K562 (cell line): ENCODE measurements at regions not wholly inside any gene's neighbourhood (a gene's known extent, or its start where the extent isn't known, plus 50 kb on each side); places are given as distances from the start of the nearest gene placed in this dataset.

Experiments
- CBX3 ChIP-seq, 2 experiments: IDR thresholded peaks; 1 replicate in 1 of 2; 2 replicates in 1 of 2; pipeline ENCODE4 v1.6.1; 2012; ENCODE audit warnings: inconsistent platforms in 2 of 2, low read length in 2 of 2, borderline replicate concordance in 1 of 2, control low read depth in 1 of 2
- DIDO1 ChIP-seq: fragments of 450-650 bp; IDR thresholded peaks from 2 replicates; pipeline ENCODE4 v1.6.1; 2016; ENCODE audit warnings: low read depth, missing biosample characterization, missing genetic modification characterization
- HMG20A ChIP-seq: fragments of 450-650 bp; formaldehyde crosslinking; conservative IDR thresholded peaks from 2 replicates; pipeline ENCODE4 v1.4.0; 2020; ENCODE audit warnings: mild to moderate bottlenecking, mixed read lengths
- LEF1 ChIP-seq: fragments of 450-650 bp; IDR thresholded peaks from 2 replicates; pipeline ENCODE4 v1.6.1; 2016; ENCODE audit warnings: mild to moderate bottlenecking
- NR2F6 ChIP-seq: fragments of 450-650 bp; formaldehyde crosslinking; IDR thresholded peaks from 2 replicates; pipeline ENCODE4 v1.4.0; 2020; ENCODE audit warnings: mild to moderate bottlenecking
- RNF2 ChIP-seq: sonication (generic); IDR thresholded peaks from 2 replicates; pipeline ENCODE4 v1.6.1; 2016
- ZNF311 ChIP-seq: fragments of 250-450 bp; sonication (Bioruptor Pico); IDR thresholded peaks from 2 replicates; pipeline ENCODE4 v1.4.0; 2020; ENCODE audit warnings: mild to moderate bottlenecking, moderate library complexity
- ZNF431 ChIP-seq: sonication (generic); formaldehyde crosslinking; IDR thresholded peaks from 2 replicates; pipeline ENCODE4 v1.8.0; 2022; ENCODE audit warnings: mild to moderate bottlenecking, missing genetic modification reagents
- TF ChIP-seq, protein P1 (sequence below): fragments of 250-450 bp; sonication (Bioruptor Pico); IDR thresholded peaks from 2 replicates; pipeline ENCODE4 v1.4.0; 2020; ENCODE audit warnings: mild to moderate bottlenecking, moderate library complexity
- TF ChIP-seq, protein P2 (sequence below): sonication (generic); formaldehyde crosslinking; IDR thresholded peaks from 2 replicates; pipeline ENCODE4 v1.8.1; 2023; ENCODE audit warnings: mild to moderate bottlenecking, missing genetic modification reagents
- TF ChIP-seq, protein P3 (sequence below), 2 experiments: fragments of 450-650 bp; IDR thresholded peaks; 2 replicates each; pipeline ENCODE4 v1.6.1; 2018; ENCODE audit warnings: mild to moderate bottlenecking in 2 of 2, low read depth in 1 of 2; ENCODE audit not compliant: partially characterized antibody in 2 of 2

DNA sequence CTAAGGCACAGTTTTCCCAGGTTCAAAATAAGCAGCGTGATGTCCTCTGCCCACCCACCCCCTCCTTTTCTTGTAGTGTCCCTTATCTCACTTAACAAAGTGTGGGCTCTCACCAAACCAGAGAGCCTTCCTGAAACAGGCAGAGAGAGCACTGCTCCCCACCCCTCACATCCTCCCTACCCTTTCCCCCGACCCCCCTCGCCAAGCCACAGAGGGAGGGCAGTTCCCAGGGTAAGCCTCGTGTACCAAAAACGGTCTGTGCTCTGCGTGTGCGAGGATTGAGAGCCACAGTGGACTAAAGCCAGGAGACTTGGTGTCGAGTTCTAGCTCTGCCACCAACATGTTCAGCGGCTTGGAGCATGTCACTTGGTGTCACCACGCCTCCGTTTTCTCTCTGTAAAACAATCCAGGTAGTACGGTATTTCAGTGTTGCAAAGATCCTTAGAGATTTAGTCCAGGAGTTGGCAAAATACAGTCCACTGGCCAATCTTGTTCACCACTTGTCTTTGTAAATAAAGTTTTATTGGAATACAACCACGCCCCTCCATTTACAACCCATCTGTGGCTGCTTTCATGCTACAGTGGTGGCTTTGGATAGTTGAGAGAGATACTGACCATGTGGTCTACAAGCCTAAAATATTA lies 249.9 kb downstream of the OPA1 start (continued):
- TF ChIP-seq, protein P1, sequence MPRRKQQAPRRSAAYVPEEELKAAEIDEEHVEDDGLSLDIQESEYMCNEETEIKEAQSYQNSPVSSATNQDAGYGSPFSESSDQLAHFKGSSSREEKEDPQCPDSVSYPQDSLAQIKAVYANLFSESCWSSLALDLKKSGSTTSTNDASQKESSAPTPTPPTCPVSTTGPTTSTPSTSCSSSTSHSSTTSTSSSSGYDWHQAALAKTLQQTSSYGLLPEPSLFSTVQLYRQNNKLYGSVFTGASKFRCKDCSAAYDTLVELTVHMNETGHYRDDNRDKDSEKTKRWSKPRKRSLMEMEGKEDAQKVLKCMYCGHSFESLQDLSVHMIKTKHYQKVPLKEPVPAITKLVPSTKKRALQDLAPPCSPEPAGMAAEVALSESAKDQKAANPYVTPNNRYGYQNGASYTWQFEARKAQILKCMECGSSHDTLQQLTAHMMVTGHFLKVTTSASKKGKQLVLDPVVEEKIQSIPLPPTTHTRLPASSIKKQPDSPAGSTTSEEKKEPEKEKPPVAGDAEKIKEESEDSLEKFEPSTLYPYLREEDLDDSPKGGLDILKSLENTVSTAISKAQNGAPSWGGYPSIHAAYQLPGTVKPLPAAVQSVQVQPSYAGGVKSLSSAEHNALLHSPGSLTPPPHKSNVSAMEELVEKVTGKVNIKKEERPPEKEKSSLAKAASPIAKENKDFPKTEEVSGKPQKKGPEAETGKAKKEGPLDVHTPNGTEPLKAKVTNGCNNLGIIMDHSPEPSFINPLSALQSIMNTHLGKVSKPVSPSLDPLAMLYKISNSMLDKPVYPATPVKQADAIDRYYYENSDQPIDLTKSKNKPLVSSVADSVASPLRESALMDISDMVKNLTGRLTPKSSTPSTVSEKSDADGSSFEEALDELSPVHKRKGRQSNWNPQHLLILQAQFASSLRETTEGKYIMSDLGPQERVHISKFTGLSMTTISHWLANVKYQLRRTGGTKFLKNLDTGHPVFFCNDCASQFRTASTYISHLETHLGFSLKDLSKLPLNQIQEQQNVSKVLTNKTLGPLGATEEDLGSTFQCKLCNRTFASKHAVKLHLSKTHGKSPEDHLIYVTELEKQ (CRISPR knock-in tag), result 0 out of 2 replicates have a peak, but pooled peaks have one; percentile 31
- TF ChIP-seq LEF1, result peak; percentile 13; the same call in 1 of the 2 replicates
- TF ChIP-seq NR2F6 (CRISPR knock-in tag), result 0 out of 2 replicates have a peak, but pooled peaks have one; percentile 43
- TF ChIP-seq, protein P2, sequence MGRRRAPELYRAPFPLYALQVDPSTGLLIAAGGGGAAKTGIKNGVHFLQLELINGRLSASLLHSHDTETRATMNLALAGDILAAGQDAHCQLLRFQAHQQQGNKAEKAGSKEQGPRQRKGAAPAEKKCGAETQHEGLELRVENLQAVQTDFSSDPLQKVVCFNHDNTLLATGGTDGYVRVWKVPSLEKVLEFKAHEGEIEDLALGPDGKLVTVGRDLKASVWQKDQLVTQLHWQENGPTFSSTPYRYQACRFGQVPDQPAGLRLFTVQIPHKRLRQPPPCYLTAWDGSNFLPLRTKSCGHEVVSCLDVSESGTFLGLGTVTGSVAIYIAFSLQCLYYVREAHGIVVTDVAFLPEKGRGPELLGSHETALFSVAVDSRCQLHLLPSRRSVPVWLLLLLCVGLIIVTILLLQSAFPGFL, result no peak
- TF ChIP-seq HMG20A (CRISPR knock-in tag), result no peak
- 0 out of 2 replicates have a peak, but pooled peaks have one; percentile 21 for TF ChIP-seq ZNF311 (CRISPR knock-in tag)
- TF ChIP-seq CBX3 (IDR thresholded peaks at IDR 0.05; ENCODE audit: borderline replicate concordance in 1 of 2, low read length in 2 of 2), result peak in 1 of 2 experiments; percentile 56; a peak in 1 of 3 replicates
- TF ChIP-seq RNF2, result peak; percentile 15; the same call in 1 of the 2 replicates
- TF ChIP-seq, protein P3, sequence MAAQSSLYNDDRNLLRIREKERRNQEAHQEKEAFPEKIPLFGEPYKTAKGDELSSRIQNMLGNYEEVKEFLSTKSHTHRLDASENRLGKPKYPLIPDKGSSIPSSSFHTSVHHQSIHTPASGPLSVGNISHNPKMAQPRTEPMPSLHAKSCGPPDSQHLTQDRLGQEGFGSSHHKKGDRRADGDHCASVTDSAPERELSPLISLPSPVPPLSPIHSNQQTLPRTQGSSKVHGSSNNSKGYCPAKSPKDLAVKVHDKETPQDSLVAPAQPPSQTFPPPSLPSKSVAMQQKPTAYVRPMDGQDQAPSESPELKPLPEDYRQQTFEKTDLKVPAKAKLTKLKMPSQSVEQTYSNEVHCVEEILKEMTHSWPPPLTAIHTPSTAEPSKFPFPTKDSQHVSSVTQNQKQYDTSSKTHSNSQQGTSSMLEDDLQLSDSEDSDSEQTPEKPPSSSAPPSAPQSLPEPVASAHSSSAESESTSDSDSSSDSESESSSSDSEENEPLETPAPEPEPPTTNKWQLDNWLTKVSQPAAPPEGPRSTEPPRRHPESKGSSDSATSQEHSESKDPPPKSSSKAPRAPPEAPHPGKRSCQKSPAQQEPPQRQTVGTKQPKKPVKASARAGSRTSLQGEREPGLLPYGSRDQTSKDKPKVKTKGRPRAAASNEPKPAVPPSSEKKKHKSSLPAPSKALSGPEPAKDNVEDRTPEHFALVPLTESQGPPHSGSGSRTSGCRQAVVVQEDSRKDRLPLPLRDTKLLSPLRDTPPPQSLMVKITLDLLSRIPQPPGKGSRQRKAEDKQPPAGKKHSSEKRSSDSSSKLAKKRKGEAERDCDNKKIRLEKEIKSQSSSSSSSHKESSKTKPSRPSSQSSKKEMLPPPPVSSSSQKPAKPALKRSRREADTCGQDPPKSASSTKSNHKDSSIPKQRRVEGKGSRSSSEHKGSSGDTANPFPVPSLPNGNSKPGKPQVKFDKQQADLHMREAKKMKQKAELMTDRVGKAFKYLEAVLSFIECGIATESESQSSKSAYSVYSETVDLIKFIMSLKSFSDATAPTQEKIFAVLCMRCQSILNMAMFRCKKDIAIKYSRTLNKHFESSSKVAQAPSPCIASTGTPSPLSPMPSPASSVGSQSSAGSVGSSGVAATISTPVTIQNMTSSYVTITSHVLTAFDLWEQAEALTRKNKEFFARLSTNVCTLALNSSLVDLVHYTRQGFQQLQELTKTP (IDR thresholded peaks at IDR 0.05; ENCODE audit: low read depth in 1 of 2, partially characterized antibody in 2 of 2), result peak in 1 of 2 experiments; percentile 68
- TF ChIP-seq DIDO1, result peak; percentile 68; the same call in 1 of the 2 replicates
- 0 out of 2 replicates have a peak, but pooled peaks have one; percentile 19 for TF ChIP-seq ZNF431 (CRISPR knock-in tag)
